ENCODE measurements at regions not wholly inside any gene's neighbourhood (a gene's known extent, or its start where the extent isn't known, plus 50 kb on each side); places are given as distances from the start of the nearest gene placed in this dataset.
A peak's percentile ranks its signal among the peaks of the same experiment; 100 is the strongest.

- Histone ChIP-seq H3K27ac (ENCODE audit: low read depth in 1 of 3, low read length in 2 of 3) (peak overlapping the region in 2 of 3 donors; percentile 28 to 39), H3K27me3 (ENCODE audit: control insufficient read depth in 3 of 3, insufficient read depth in 3 of 3, low read length in 3 of 3) (peaks cover 0 to 3% (median 0%) of the 10 kb centered on the region in 3 donors), H3K36me3 (ENCODE audit: control insufficient read depth in 3 of 3, insufficient read depth in 2 of 3, low read depth in 1 of 3, low read length in 3 of 3) (no peaks in the 10 kb centered on the region), H3K9me3 (ENCODE audit: control insufficient read depth in 2 of 2, insufficient read depth in 1 of 2, low read depth in 1 of 2, low read length in 1 of 2) (no peaks in the 10 kb centered on the region), H3K4me3 (ENCODE audit: low read depth in 1 of 3, low read length in 3 of 3) (no peak overlapping the region), H3K4me1 (ENCODE audit: control insufficient read depth in 3 of 3, insufficient read depth in 2 of 3, low read depth in 1 of 3, low read length in 2 of 3) (no peaks in the 10 kb centered on the region)
- DNase-seq (no peak), FAIRE-seq (no peak)
- WGBS, 3 donors: 68 to 85% (median 80%) methylated on average over 4 of the region's 4 CpGs
These were observed 70.7 kb upstream of the ADO start for GRCh38 chr10:62733654-62734293.

- 85 to 91% (median 86%) methylated on average over 7 of the region's 7 CpGs for WGBS, 3 donors
- H3K4me1 ChIP-seq (ENCODE audit: control insufficient read depth in 3 of 3, insufficient read depth in 2 of 3, low read depth in 1 of 3, low read length in 2 of 3): no peaks in the 10 kb centered on the region
- no peaks in the 10 kb centered on the region for H3K36me3 ChIP-seq (ENCODE audit: control insufficient read depth in 3 of 3, insufficient read depth in 2 of 3, low read depth in 1 of 3, low read length in 3 of 3)
- FAIRE-seq: no peak
- H3K4me3 ChIP-seq (ENCODE audit: low read depth in 1 of 3, low read length in 3 of 3): no peak overlapping the region
- H3K9me3 ChIP-seq (ENCODE audit: control insufficient read depth in 2 of 2, insufficient read depth in 1 of 2, low read depth in 1 of 2, low read length in 1 of 2): no peaks in the 10 kb centered on the region
- H3K27me3 ChIP-seq (ENCODE audit: control insufficient read depth in 3 of 3, insufficient read depth in 3 of 3, low read length in 3 of 3): peaks cover 0 to 3% (median 0%) of the 10 kb centered on the region in 3 donors
- DNase-seq: no peak
- no peak overlapping the region for H3K27ac ChIP-seq (ENCODE audit: low read depth in 1 of 3, low read length in 2 of 3)
These were observed 69.6 kb upstream of the ADO start for GRCh38 chr10:62734781-62735463.

- FAIRE-seq: no peak
- 59 to 75% (median 62%) methylated on average over 2 of the region's 2 CpGs for WGBS, 3 donors
These were observed 68.9 kb upstream of the ADO start for GRCh38 chr10:62735464-62736167.

DNA sequence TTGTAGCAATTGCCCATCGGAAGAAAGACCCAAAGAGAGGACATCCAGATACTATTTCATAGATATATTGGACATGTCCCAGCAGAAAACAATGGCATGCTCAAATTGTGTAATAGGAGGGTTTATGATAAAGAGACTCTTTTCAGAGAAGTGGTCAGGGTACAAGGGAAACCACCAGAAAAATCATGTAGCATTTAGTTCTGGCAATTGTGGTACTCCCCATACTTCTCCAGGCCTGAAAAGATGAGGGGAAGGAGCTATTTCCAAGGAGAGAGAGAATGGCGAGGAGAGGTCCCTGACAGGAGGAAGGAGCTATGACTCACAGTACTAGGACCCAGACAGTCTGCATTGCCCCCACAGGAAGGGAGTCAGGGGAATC is 68.4 kb upstream of the ADO start:
- FAIRE-seq: no peak
- no peak for DNase-seq
- no peaks in the 10 kb centered on the region for H3K4me1 ChIP-seq (ENCODE audit: control insufficient read depth in 3 of 3, insufficient read depth in 2 of 3, low read depth in 1 of 3, low read length in 2 of 3)
- peaks cover 0 to 3% (median 0%) of the 10 kb centered on the region in 3 donors for H3K27me3 ChIP-seq (ENCODE audit: control insufficient read depth in 3 of 3, insufficient read depth in 3 of 3, low read length in 3 of 3)
- WGBS, 3 donors: 62 to 78% (median 74%) methylated on average over 2 of the region's 2 CpGs
- H3K27ac ChIP-seq (ENCODE audit: low read depth in 1 of 3, low read length in 2 of 3): no peak overlapping the region
- no peaks in the 10 kb centered on the region for H3K36me3 ChIP-seq (ENCODE audit: control insufficient read depth in 3 of 3, insufficient read depth in 2 of 3, low read depth in 1 of 3, low read length in 3 of 3)
- no peaks in the 10 kb centered on the region for H3K9me3 ChIP-seq (ENCODE audit: control insufficient read depth in 2 of 2, insufficient read depth in 1 of 2, low read depth in 1 of 2, low read length in 1 of 2)
- H3K4me3 ChIP-seq (ENCODE audit: low read depth in 1 of 3, low read length in 3 of 3): no peak overlapping the region

More at GRCh38 chr10:62735464-62736167, 68.9 kb upstream of the ADO start:
- H3K9me3 ChIP-seq (ENCODE audit: control insufficient read depth in 2 of 2, insufficient read depth in 1 of 2, low read depth in 1 of 2, low read length in 1 of 2): no peaks in the 10 kb centered on the region
- DNase-seq: no peak
- no peaks in the 10 kb centered on the region for H3K36me3 ChIP-seq (ENCODE audit: control insufficient read depth in 3 of 3, insufficient read depth in 2 of 3, low read depth in 1 of 3, low read length in 3 of 3)
- no peak overlapping the region for H3K4me3 ChIP-seq (ENCODE audit: low read depth in 1 of 3, low read length in 3 of 3)
- no peaks in the 10 kb centered on the region for H3K4me1 ChIP-seq (ENCODE audit: control insufficient read depth in 3 of 3, insufficient read depth in 2 of 3, low read depth in 1 of 3, low read length in 2 of 3)
- no peak overlapping the region for H3K27ac ChIP-seq (ENCODE audit: low read depth in 1 of 3, low read length in 2 of 3)
- H3K27me3 ChIP-seq (ENCODE audit: control insufficient read depth in 3 of 3, insufficient read depth in 3 of 3, low read length in 3 of 3): peaks cover 0 to 3% (median 0%) of the 10 kb centered on the region in 3 donors

GRCh38 chr10:62738916-62739315 is 65.6 kb upstream of the ADO start:
- no peak overlapping the region for H3K4me3 ChIP-seq (ENCODE audit: low read depth in 1 of 3, low read length in 3 of 3)
- no peaks in the 10 kb centered on the region for H3K9me3 ChIP-seq (ENCODE audit: control insufficient read depth in 2 of 2, insufficient read depth in 1 of 2, low read depth in 1 of 2, low read length in 1 of 2)
- no peaks in the 10 kb centered on the region for H3K4me1 ChIP-seq (ENCODE audit: control insufficient read depth in 3 of 3, insufficient read depth in 2 of 3, low read depth in 1 of 3, low read length in 2 of 3)
- DNase-seq (no peak), FAIRE-seq (no peak)
- H3K36me3 ChIP-seq (ENCODE audit: control insufficient read depth in 3 of 3, insufficient read depth in 2 of 3, low read depth in 1 of 3, low read length in 3 of 3): no peaks in the 10 kb centered on the region
- no peak overlapping the region for H3K27ac ChIP-seq (ENCODE audit: low read depth in 1 of 3, low read length in 2 of 3)
- WGBS, 3 donors: 44 to 68% (median 66%) methylated on average over 3 of the region's 3 CpGs
- H3K27me3 ChIP-seq (ENCODE audit: control insufficient read depth in 3 of 3, insufficient read depth in 3 of 3, low read length in 3 of 3): peaks cover 0 to 3% (median 0%) of the 10 kb centered on the region in 3 donors

DNA sequence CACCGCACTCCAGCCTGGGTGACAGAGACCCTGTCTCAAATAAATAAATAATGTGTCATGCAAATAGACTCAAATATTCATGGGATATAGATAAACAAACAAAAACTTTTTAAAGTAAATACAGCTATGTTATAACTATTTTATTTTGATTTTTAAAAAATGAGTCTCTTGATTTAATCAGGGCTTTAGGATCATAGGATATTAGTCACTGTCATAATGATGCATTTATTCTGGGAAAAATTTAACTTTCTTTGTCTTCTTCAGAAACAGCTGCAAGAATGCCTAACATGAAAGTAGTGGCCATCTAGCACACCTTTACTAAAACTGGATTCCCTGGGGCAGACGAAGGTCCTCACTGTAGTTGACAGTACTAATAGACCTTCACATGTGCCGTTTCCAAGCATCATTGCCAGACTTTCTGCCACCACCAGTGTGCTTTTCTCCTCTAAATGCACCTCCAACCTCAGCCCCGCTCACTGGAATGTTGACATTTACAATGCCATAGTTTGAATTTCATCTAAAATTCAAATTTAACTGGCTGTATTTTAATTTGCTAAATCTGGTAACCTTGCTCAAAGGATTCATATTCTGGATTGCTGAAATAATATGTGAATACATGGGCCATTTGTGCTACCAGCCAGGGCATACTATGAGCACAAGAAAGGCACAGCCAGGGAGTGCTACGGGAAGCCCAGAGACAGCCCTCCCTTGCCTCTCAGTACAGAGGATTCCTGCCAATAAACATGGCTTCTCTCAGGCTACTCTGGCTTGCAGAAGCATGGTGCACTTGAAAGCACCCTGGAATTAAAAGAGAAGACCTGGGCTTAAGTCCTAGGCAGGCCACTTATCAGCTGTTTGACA is 63.4 kb upstream of the ADO start:
- 77 to 83% (median 79%) methylated on average over 5 of the region's 5 CpGs for WGBS, 3 donors
- no peaks in the 10 kb centered on the region for H3K4me1 ChIP-seq (ENCODE audit: control insufficient read depth in 3 of 3, insufficient read depth in 2 of 3, low read depth in 1 of 3, low read length in 2 of 3)
- H3K36me3 ChIP-seq (ENCODE audit: control insufficient read depth in 3 of 3, insufficient read depth in 2 of 3, low read depth in 1 of 3, low read length in 3 of 3): no peaks in the 10 kb centered on the region
- DNase-seq (no peak), FAIRE-seq (no peak)
- H3K4me3 ChIP-seq (ENCODE audit: low read depth in 1 of 3, low read length in 3 of 3): no peak overlapping the region
- H3K27ac ChIP-seq (ENCODE audit: low read depth in 1 of 3, low read length in 2 of 3): no peak overlapping the region
- H3K9me3 ChIP-seq (ENCODE audit: control insufficient read depth in 2 of 2, insufficient read depth in 1 of 2, low read depth in 1 of 2, low read length in 1 of 2): no peaks in the 10 kb centered on the region
- peaks cover 0 to 3% (median 0%) of the 10 kb centered on the region in 3 donors for H3K27me3 ChIP-seq (ENCODE audit: control insufficient read depth in 3 of 3, insufficient read depth in 3 of 3, low read length in 3 of 3)

GRCh38 chr10:62741996-62742395 is 62.5 kb upstream of the ADO start:
- no peaks in the 10 kb centered on the region for H3K4me1 ChIP-seq (ENCODE audit: control insufficient read depth in 3 of 3, insufficient read depth in 2 of 3, low read depth in 1 of 3, low read length in 2 of 3)
- no peak for FAIRE-seq
- WGBS, 3 donors: 80 to 91% (median 87%) methylated on average over 7 of the region's 7 CpGs

DNA sequence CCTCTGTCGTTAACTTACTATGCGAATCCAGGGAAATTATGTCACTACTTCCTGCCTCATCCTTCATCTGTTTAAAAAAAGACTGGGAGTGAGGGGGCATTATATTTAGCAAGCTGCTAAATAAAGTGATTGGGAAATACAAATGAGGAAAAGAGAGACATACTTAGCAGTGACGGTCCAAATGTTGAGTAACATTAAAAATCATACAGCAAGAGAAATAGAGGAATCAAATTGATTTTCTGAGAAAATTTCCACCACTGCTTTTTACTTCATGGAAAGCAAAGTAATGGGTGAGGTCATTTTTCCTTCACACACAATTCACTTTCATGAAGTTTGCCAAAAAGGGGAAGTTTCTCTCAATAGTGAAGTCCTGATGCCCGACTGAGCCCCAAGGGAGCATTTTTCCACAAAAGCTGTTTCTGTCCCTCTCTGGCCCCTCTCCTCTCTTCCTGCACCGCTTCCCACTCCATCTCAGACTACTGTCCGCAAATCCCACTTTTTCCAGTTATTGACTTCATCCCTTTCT is 61.9 kb upstream of the ADO start:
- Histone ChIP-seq H3K4me1 (ENCODE audit: control insufficient read depth in 3 of 3, insufficient read depth in 2 of 3, low read depth in 1 of 3, low read length in 2 of 3) (no peaks in the 10 kb centered on the region), H3K4me3 (ENCODE audit: low read depth in 1 of 3, low read length in 3 of 3) (no peak overlapping the region), H3K9me3 (ENCODE audit: control insufficient read depth in 2 of 2, insufficient read depth in 1 of 2, low read depth in 1 of 2, low read length in 1 of 2) (no peaks in the 10 kb centered on the region), H3K36me3 (ENCODE audit: control insufficient read depth in 3 of 3, insufficient read depth in 2 of 3, low read depth in 1 of 3, low read length in 3 of 3) (no peaks in the 10 kb centered on the region), H3K27me3 (ENCODE audit: control insufficient read depth in 3 of 3, insufficient read depth in 3 of 3, low read length in 3 of 3) (peaks cover 0 to 3% (median 0%) of the 10 kb centered on the region in 3 donors), H3K27ac (ENCODE audit: low read depth in 1 of 3, low read length in 2 of 3) (peak overlapping the region in 1 of 3 donors; percentile 34)
- no peak for DNase-seq
- 51 to 84% (median 73%) methylated on average over 6 of the region's 6 CpGs for WGBS, 3 donors
- no peak for FAIRE-seq

More at GRCh38 chr10:62741996-62742395, 62.5 kb upstream of the ADO start:
- H3K27me3 ChIP-seq (ENCODE audit: control insufficient read depth in 3 of 3, insufficient read depth in 3 of 3, low read length in 3 of 3): peaks cover 0 to 3% (median 0%) of the 10 kb centered on the region in 3 donors
- no peak overlapping the region for H3K27ac ChIP-seq (ENCODE audit: low read depth in 1 of 3, low read length in 2 of 3)
- no peak for DNase-seq
- H3K36me3 ChIP-seq (ENCODE audit: control insufficient read depth in 3 of 3, insufficient read depth in 2 of 3, low read depth in 1 of 3, low read length in 3 of 3): no peaks in the 10 kb centered on the region
- H3K4me3 ChIP-seq (ENCODE audit: low read depth in 1 of 3, low read length in 3 of 3): no peak overlapping the region
- no peaks in the 10 kb centered on the region for H3K9me3 ChIP-seq (ENCODE audit: control insufficient read depth in 2 of 2, insufficient read depth in 1 of 2, low read depth in 1 of 2, low read length in 1 of 2)

Measured in small intestine (tissue), 7 donors.